Right hindlimb (tissue), 1 donor: ENCODE measurements at regions not wholly inside any gene's neighbourhood (a gene's known extent, or its start where the extent isn't known, plus 50 kb on each side); places are given as distances from the start of the nearest gene placed in this dataset.

ENCODE experiments used
- DNase-seq: peaks from one replicate; pipeline ENCODE4 v3.0.0-alpha.2; 2018

DNA sequence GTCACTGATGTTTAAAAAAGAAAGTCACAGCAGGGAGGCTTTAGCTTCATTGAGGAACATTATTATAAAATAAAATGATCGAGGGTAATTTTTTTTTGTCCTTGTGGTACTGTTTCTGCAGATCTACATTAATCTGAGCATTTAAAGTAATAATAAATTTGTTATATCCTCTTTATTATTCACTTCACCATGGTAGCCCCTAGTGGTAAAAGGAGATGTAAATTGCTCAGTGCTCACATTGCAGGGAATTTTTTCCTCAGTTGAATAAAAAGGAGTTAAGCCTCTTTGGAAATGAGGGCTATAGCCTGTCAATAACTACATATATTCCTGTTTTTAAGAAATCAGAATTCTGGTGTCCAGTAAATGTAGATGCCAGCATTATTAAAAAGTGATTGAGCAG lies 99.7 kb upstream of the VPREB1 start:
- DNase-seq: no peak

DNA sequence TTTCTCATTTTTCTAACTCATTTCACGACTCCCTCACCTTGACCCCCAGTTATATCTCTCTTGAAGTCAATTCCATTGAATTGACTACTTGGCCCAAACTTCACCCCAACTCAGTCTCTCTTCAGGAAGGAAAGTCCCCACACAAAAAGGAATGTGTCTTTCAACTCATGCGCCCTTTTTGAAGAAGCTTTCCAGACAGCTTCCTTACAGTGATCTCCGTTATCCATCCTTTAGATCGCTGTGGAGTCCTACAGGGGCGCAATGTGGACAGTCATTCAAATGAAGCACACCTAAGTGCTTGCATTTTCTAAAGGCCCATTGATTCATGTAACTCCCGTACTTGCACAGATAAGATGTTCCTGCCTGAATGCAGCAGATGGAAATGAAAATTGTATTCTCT lies 101.1 kb upstream of the VPREB1 start:
- DNase-seq: no peak

- no peak for DNase-seq
Observed at GRCh38 chr22:22142661-22143060, 101.9 kb upstream of the VPREB1 start.

DNA sequence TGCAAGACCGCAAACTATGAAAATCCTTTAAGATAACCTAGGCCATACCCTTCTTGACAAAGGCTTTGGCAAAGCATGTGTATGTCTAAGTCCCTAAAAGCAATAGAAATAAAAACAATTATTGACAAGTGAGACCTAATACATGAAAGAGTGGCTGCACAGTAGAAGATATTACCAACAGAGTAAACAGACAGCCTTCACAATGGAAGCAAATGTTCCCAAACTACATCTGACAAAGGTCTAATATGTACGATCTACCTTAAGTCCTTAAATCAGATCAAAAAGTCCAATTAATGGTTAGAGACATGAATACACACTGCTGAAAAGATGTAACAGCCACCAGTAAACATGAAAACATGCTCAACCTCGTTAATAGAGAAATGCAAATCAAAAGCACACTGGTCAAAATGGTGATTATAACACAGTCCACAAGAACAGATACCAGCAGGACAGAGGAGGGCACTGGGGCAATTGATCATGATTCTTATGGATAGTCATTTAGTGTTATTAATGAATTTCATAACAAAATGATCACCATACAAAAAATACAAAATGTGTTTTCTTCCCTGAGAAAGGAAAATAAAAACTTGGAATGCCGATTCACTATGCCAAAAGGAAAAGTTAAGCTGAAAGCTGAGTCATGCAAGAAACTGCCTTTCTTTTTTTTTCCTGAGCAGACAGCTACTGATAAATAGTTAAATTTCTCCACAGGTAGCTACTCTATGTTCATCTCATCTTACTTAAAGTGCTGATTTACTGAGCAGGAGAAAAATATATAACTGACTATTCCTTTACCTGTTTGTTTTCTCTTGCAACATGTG lies 102.6 kb upstream of the VPREB1 start:
- no peak for DNase-seq

DNA sequence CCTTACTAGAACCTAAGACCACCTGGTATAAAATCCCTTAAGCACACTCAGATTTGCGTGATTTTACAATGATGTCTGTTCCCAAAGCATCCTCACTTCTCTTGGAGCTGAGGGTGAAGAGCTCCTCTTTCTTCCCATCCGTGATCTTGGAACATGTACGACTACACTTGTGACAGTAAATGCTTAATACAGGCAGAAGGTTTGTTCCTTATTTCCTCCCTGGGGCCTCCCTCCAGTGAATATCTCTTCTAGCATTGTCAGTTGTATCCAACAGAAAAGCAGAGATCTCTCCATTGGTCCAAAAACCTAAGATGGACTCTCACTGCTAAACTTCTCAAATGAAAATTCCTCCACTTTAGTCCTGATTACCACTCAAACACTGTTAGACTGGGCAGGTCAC lies 103.6 kb upstream of the VPREB1 start:
- no peak for DNase-seq

GRCh38 chr22:22139364-22139763 lies 105.2 kb upstream of the VPREB1 start:
- no peak for DNase-seq

GRCh38 chr22:22138915-22139314 lies 105.7 kb upstream of the VPREB1 start:
- DNase-seq: no peak

DNA sequence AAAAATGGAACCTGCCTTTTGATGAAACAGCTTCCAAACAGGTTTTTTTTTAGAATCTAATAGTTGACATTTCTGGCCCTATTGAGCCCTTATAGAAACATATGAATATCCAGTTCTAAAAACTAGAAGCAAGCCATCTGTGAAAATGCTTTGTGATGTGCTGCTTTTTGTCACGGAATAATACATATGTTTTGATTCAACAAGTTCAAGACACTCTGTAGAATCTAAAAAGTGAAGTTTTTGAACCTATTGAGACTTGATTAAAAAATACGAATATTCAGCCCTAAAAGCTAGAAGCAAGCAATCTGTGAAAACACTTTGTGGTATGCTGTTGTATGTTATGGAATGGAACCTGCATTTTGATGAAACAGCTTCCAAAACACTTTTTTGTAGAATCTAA lies 106.7 kb upstream of the VPREB1 start:
- DNase-seq: no peak

DNA sequence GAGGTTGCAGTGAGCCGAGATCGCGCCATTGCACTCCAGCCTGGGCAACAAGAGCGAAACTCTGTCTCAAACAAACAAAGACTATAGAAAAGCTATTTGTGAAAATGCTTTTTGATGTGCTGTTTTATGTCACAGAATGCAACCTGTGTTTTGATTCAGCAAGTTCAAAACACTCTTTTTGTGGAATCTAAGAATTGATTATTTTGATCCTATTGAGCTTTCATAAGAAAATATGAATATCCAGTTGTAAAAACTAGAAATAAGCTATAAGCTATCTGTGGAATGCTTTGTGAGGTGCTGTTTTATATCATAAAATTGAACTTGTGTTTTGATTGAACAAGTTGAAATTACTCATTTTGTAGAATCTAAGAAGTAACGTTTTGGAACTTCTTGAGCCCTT lies 110.7 kb upstream of the VPREB1 start:
- no peak for DNase-seq

- no peak for DNase-seq
Observed at GRCh38 chr22:22130953-22131608, 113.5 kb upstream of the VPREB1 start.

GRCh38 chr22:22129387-22129786 lies 115.2 kb upstream of the VPREB1 start:
- no peak for DNase-seq

GRCh38 chr22:22128440-22128839 lies 116.1 kb upstream of the VPREB1 start:
- DNase-seq: no peak

- DNase-seq: no peak
Observed at GRCh38 chr22:22127100-22127499, 117.5 kb upstream of the VPREB1 start.

DNA sequence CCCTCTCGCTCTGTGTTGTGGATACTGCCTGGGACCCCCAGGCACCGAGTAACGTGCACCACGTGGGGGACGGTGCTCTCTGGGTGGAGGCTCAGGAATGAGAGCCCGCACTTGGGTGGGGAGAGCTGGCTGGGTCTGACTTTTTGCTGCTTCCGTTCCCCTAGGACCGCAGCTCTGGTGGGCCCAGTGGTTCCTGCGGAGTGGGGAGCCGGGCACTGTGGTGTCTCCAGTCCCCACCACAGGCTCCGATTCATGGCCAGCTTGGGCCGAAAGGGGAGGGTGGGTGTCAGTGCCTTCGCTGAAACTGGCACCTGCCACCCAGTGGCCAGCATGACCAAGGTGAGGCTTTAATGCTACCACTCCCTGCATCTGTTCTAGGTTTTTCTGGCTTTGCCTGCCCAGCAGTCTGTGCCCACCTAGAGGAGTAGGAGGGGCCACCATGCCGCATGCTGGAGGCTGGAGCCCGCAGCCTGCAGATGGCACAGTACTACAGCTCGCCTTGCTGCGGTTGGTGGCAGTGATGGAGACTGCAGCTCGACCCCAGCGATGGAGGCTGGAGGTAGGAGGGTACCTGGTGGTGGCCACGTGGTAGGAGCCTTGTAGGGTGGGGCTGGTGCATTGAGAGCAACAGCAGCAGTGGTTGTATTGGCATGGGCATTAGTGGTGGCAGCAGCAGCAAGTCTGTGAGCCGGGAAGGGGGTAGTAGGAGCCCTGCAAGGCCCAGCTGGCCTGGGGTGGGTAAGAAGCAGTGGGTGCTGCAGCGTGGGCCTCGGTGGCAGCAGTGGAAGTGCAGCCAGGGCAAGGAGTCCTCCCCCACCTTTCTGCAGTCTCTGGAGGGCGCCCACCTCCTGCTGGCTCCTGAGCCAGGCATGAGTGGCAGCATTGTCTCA lies 118.8 kb upstream of the VPREB1 start:
- no peak for DNase-seq

- DNase-seq: no peak
Observed at GRCh38 chr22:22125028-22125578, 119.5 kb upstream of the VPREB1 start.

DNA sequence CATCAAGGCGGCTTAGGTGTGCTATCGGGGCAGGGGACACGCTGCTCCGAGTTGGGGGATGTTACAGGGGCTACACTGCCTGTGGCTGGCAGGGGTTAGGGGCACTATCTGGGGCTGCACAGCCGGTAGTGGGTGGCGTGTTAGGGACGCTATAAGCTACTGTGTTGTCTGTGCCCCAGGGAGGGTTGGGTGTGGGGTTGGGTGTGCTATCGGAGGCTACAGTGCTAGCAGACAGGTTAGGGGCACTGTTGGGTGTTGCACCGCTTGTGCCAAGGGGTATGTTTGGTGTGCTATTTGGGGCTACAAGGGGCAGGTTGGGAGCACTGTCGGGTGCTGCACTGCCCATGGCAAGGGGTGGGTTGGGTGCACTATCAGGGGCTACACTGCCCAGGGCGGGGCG lies 120.2 kb upstream of the VPREB1 start:
- no peak for DNase-seq

- no peak for DNase-seq
Observed at GRCh38 chr22:22123960-22124278, 120.7 kb upstream of the VPREB1 start.

GRCh38 chr22:22123118-22123959 lies 121.2 kb upstream of the VPREB1 start:
- no peak for DNase-seq

DNA sequence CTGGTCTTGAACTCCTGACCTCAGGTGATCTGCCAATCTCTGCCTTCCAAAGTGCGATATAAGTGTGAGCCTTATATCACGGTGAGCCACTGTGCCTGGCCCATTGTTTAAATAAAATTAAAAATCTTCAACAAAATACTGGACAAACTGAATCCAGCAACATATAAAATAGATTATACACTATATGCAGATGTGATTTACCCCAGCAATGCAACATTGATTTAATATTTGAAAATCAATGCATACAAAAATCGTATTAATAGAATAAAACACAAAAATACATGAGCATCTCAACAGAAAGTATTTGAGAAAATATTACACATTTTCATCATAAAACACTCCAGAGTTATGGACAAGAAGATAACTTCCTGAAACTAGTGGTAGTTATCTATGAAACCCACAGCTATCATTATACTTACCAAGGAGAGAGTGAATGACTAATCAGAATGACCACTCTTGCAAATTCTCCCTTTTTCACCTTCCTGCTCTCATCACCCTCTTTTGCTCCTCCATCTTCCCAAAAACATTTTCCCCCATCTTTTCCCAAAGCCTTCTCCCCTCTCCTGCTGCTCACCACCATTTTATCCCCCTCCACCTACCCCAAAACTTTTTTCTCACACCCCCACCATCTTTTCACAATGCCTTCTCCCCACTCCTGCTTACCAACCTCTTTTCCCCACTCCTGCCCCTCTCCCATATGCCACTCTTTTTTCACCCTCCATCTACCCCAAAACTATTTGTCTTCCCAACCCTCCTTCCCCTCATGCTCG lies 122.1 kb upstream of the VPREB1 start:
- no peak for DNase-seq

- DNase-seq: no peak
Observed at GRCh38 chr22:22121445-22121844, 123.1 kb upstream of the VPREB1 start.

DNA sequence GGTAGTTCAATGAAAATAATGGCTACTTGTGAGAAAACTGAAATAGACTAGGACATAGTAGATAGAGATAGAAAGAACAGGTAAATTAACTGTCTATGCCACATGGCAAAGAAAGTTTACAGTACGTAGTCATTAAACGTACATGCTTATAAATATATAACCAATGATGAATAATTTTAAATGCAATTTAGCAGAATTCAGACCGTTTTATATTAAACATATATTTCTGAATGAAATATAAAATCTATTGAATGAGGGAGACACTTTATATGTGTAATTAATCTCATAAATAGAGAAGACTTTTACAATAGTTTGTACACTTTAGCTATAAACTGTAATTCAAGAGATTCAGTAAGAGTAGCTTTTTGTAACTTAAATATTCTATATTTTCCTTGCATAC lies 124.4 kb upstream of the VPREB1 start:
- no peak for DNase-seq

DNA sequence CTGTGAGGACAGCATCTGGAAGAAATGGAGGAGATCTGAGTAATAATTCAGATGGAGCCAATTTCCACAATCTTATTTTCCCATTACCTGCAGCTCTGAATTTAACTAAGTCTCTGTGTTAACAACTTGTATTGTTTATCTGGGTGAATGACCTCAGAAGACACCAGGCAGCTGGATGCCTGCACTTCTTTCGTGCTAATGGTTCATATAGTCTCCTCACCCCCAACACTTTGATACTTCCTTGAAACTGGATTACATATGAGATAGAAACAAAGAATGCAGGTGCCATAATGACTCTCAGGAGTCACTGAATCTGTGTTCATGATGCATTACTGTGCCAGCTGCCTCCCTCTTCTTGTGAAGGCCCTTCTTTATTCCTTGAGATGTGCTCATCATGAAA lies 125.6 kb upstream of the VPREB1 start:
- DNase-seq: no peak
